Lung microvascular endothelial cell (primary cell): ENCODE measurements at regions not wholly inside any gene's neighbourhood (a gene's known extent, or its start where the extent isn't known, plus 50 kb on each side); places are given as distances from the start of the nearest gene placed in this dataset.

Experiments
- DNase-seq, 2 donors: peaks; one replicate each; pipeline versions ENCODE4 v3.0.0 to v3.0.0-alpha.2; 2010; ENCODE audit warnings: low read depth in 2 of 2

GRCh38 chr3:82761858-82762257 is 1000.4 kb upstream of the GBE1 start:
- DNase-seq: no peak

- no peak for DNase-seq
Observed at GRCh38 chr3:82745544-82745943, 984.1 kb upstream of the GBE1 start.

GRCh38 chr3:82743196-82743595 is 981.8 kb upstream of the GBE1 start:
- DNase-seq: no peak

GRCh38 chr3:82741346-82741745 is 979.9 kb upstream of the GBE1 start:
- DNase-seq: no peak

- DNase-seq: no peak
Observed at GRCh38 chr3:82739390-82739789, 977.9 kb upstream of the GBE1 start.

GRCh38 chr3:82736696-82737277 is 975.3 kb upstream of the GBE1 start:
- no peak for DNase-seq

- DNase-seq: no peak
Observed at GRCh38 chr3:82715091-82715856, 953.8 kb upstream of the GBE1 start.

- no peak for DNase-seq
Observed at GRCh38 chr3:82707035-82707434, 945.6 kb upstream of the GBE1 start.

- no peak for DNase-seq
Observed at GRCh38 chr3:82685761-82686160, 924.3 kb upstream of the GBE1 start.

- no peak for DNase-seq
Observed at GRCh38 chr3:82676356-82677026, 915.0 kb upstream of the GBE1 start.

- no peak for DNase-seq
Observed at GRCh38 chr3:82672966-82673365, 911.5 kb upstream of the GBE1 start.

- DNase-seq: no peak
Observed at GRCh38 chr3:82671466-82671865, 910.0 kb upstream of the GBE1 start.

- DNase-seq: no peak
Observed at GRCh38 chr3:82654708-82655107, 893.3 kb upstream of the GBE1 start.

- DNase-seq: no peak
Observed at GRCh38 chr3:82643948-82644347, 882.5 kb upstream of the GBE1 start.

- DNase-seq: no peak
Observed at GRCh38 chr3:82641701-82642100, 880.3 kb upstream of the GBE1 start.

GRCh38 chr3:82640254-82640653 is 878.8 kb upstream of the GBE1 start:
- no peak for DNase-seq

- DNase-seq: no peak
Observed at GRCh38 chr3:82637574-82637973, 876.1 kb upstream of the GBE1 start.

- no peak for DNase-seq
Observed at GRCh38 chr3:82636177-82636576, 874.7 kb upstream of the GBE1 start.

GRCh38 chr3:82633319-82633718 is 871.9 kb upstream of the GBE1 start:
- no peak for DNase-seq

- no peak for DNase-seq
Observed at GRCh38 chr3:82629937-82630336, 868.5 kb upstream of the GBE1 start.

GRCh38 chr3:82628385-82629014 is 867.1 kb upstream of the GBE1 start:
- no peak for DNase-seq

- DNase-seq: no peak
Observed at GRCh38 chr3:82627733-82628132, 866.3 kb upstream of the GBE1 start.
